Peyer's patch (tissue), 4 donors: ENCODE measurements at regions not wholly inside any gene's neighbourhood (a gene's known extent, or its start where the extent isn't known, plus 50 kb on each side); places are given as distances from the start of the nearest gene placed in this dataset.

Source experiments
- CTCF ChIP-seq, 6 experiments: fragments of 450-650 bp in 4 of 6; fragments of 200-600 bp in 2 of 6; sonication (generic) in 1 of 6; IDR thresholded peaks; one replicate each; pipeline ENCODE4 v1.5.1; 2017 to 2019; ENCODE audit warnings: antibody characterized with exemption in 6 of 6, mild to moderate bottlenecking in 3 of 6, moderate library complexity in 1 of 6
- POLR2A ChIP-seq, 2 donors: fragments of 450-650 bp; IDR thresholded peaks; one replicate each; pipeline ENCODE4 v1.5.1; 2017; ENCODE audit warnings: antibody characterized with exemption in 2 of 2, mild to moderate bottlenecking in 2 of 2, moderate library complexity in 2 of 2

DNA sequence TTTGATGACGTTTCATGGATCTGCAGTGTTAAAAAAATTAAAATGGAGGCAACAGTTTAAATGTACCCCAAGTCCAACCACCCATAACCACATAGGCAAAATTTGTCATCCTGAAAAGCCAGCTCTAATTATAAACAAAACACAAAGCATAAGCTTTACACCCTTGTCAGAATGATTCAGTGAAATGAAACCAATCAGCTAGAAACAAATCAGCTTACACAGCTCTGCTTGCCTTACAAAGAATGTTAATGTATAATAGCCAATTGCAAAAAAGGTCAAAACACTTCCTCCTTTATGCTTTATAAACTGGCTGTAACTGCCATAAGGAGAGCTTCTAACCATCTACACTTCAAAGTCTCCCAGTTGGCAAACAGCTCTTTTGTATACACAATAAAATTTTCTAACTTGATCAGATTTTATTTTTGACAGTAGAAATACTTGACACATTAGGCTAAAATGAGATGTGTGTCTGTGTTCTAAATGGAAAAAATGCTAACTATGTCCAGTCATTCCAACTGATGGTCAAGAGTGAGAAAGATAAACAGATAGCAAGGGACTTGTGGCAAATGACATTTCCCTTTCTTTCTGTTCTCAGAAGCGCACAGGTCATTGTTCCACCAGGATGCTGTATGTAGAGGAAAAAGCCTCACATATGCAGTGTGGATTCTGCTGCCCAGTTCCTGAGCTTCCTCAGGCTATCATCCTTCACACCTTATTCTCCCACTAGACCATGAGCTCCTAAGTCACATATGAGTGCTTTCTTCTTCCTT lies 344.3 kb upstream of the ID4 start:
- TF ChIP-seq CTCF (IDR thresholded peaks at IDR 0.05) (no peak), POLR2A (IDR thresholded peaks at IDR 0.05) (no peak)
